ENCODE measurements at regions not wholly inside any gene's neighbourhood (a gene's known extent, or its start where the extent isn't known, plus 50 kb on each side); places are given as distances from the start of the nearest gene placed in this dataset.

GRCh38 chr14:35231207-35231760, 60.9 kb upstream of the PSMA6 start:
- peak in 1 of 9 donors; percentile 37 for DNase-seq (ENCODE audit: low read depth in 6 of 9, low spot score in 9 of 9)
- H3K36me3 ChIP-seq (ENCODE audit: control insufficient read depth in 2 of 2, insufficient read depth in 2 of 2, low read length in 1 of 2): no peaks in the 10 kb centered on the region
- H3K9me3 ChIP-seq (ENCODE audit: control insufficient read depth in 2 of 2, insufficient read depth in 1 of 2, low read length in 1 of 2): no peaks in the 10 kb centered on the region
- H3K4me3 ChIP-seq (ENCODE audit: low read length in 2 of 2): no peak overlapping the region
- no peak overlapping the region for H3K27ac ChIP-seq (ENCODE audit: low read depth in 1 of 2, low read length in 1 of 2)
- WGBS: 48% methylated on average over 2 of the region's 2 CpGs
- H3K4me1 ChIP-seq (ENCODE audit: control insufficient read depth in 2 of 2, insufficient read depth in 2 of 2, low read length in 2 of 2): peaks cover 4 to 10% of the 10 kb centered on the region in 2 donors
- no peaks in the 10 kb centered on the region for H3K27me3 ChIP-seq (ENCODE audit: control insufficient read depth in 2 of 2, insufficient read depth in 1 of 2, low read length in 1 of 2)

GRCh38 chr14:35234012-35234805, 58.0 kb upstream of the PSMA6 start:
- DNase-seq (ENCODE audit: low read depth in 6 of 9, low spot score in 9 of 9): no peak
- 78% methylated on average over 6 of the region's 6 CpGs for WGBS
- Histone ChIP-seq H3K4me1 (ENCODE audit: control insufficient read depth in 2 of 2, insufficient read depth in 2 of 2, low read length in 2 of 2) (peaks cover 4 to 10% of the 10 kb centered on the region in 2 donors), H3K27ac (ENCODE audit: low read depth in 1 of 2, low read length in 1 of 2) (no peak overlapping the region), H3K9me3 (ENCODE audit: control insufficient read depth in 2 of 2, insufficient read depth in 1 of 2, low read length in 1 of 2) (no peaks in the 10 kb centered on the region), H3K36me3 (ENCODE audit: control insufficient read depth in 2 of 2, insufficient read depth in 2 of 2, low read length in 1 of 2) (no peaks in the 10 kb centered on the region), H3K4me3 (ENCODE audit: low read length in 2 of 2) (no peak overlapping the region), H3K27me3 (ENCODE audit: control insufficient read depth in 2 of 2, insufficient read depth in 1 of 2, low read length in 1 of 2) (no peaks in the 10 kb centered on the region)

GRCh38 chr14:35235840-35236239, 56.3 kb upstream of the PSMA6 start:
- DNase-seq (ENCODE audit: low read depth in 6 of 9, low spot score in 9 of 9): no peak
- peaks cover under 1 to 2% of the 10 kb centered on the region in 2 donors for H3K4me1 ChIP-seq (ENCODE audit: control insufficient read depth in 2 of 2, insufficient read depth in 2 of 2, low read length in 2 of 2)
- 98% methylated on average over 3 of the region's 3 CpGs for WGBS
- no peak overlapping the region for H3K4me3 ChIP-seq (ENCODE audit: low read length in 2 of 2)
- peaks cover 0 to 5% of the 10 kb centered on the region in 2 donors for H3K36me3 ChIP-seq (ENCODE audit: control insufficient read depth in 2 of 2, insufficient read depth in 2 of 2, low read length in 1 of 2)
- H3K27me3 ChIP-seq (ENCODE audit: control insufficient read depth in 2 of 2, insufficient read depth in 1 of 2, low read length in 1 of 2): no peaks in the 10 kb centered on the region
- H3K9me3 ChIP-seq (ENCODE audit: control insufficient read depth in 2 of 2, insufficient read depth in 1 of 2, low read length in 1 of 2): no peaks in the 10 kb centered on the region
- no peak overlapping the region for H3K27ac ChIP-seq (ENCODE audit: low read depth in 1 of 2, low read length in 1 of 2)

GRCh38 chr14:35236806-35237205, 55.4 kb upstream of the PSMA6 start:
- Histone ChIP-seq H3K36me3 (ENCODE audit: control insufficient read depth in 2 of 2, insufficient read depth in 2 of 2, low read length in 1 of 2) (peaks cover 0 to 5% of the 10 kb centered on the region in 2 donors), H3K9me3 (ENCODE audit: control insufficient read depth in 2 of 2, insufficient read depth in 1 of 2, low read length in 1 of 2) (no peaks in the 10 kb centered on the region), H3K27ac (ENCODE audit: low read depth in 1 of 2, low read length in 1 of 2) (no peak overlapping the region), H3K4me1 (ENCODE audit: control insufficient read depth in 2 of 2, insufficient read depth in 2 of 2, low read length in 2 of 2) (no peaks in the 10 kb centered on the region), H3K4me3 (ENCODE audit: low read length in 2 of 2) (no peak overlapping the region), H3K27me3 (ENCODE audit: control insufficient read depth in 2 of 2, insufficient read depth in 1 of 2, low read length in 1 of 2) (no peaks in the 10 kb centered on the region)
- DNase-seq (ENCODE audit: low read depth in 6 of 9, low spot score in 9 of 9): no peak
- 93% methylated on average over 2 of the region's 2 CpGs for WGBS

- DNase-seq (ENCODE audit: low read depth in 6 of 9, low spot score in 9 of 9): no peak
- Histone ChIP-seq H3K9me3 (ENCODE audit: control insufficient read depth in 2 of 2, insufficient read depth in 1 of 2, low read length in 1 of 2) (no peaks in the 10 kb centered on the region), H3K4me1 (ENCODE audit: control insufficient read depth in 2 of 2, insufficient read depth in 2 of 2, low read length in 2 of 2) (peaks cover 0 to 6% of the 10 kb centered on the region in 2 donors), H3K27ac (ENCODE audit: low read depth in 1 of 2, low read length in 1 of 2) (no peak overlapping the region), H3K36me3 (ENCODE audit: control insufficient read depth in 2 of 2, insufficient read depth in 2 of 2, low read length in 1 of 2) (peaks cover 0 to 5% of the 10 kb centered on the region in 2 donors), H3K27me3 (ENCODE audit: control insufficient read depth in 2 of 2, insufficient read depth in 1 of 2, low read length in 1 of 2) (no peaks in the 10 kb centered on the region), H3K4me3 (ENCODE audit: low read length in 2 of 2) (no peak overlapping the region)
- 62% methylated on average over 2 of the region's 2 CpGs for WGBS
Observed at GRCh38 chr14:35240231-35240630, 52.0 kb upstream of the PSMA6 start.
